ENCODE measurements at regions not wholly inside any gene's neighbourhood (a gene's known extent, or its start where the extent isn't known, plus 50 kb on each side); places are given as distances from the start of the nearest gene placed in this dataset.
"Not testable (repeated sequence)": the region's sequence is repeated elsewhere in the genome, so short reads cannot be mapped to it uniquely, and the experiment has no call there.

DNA sequence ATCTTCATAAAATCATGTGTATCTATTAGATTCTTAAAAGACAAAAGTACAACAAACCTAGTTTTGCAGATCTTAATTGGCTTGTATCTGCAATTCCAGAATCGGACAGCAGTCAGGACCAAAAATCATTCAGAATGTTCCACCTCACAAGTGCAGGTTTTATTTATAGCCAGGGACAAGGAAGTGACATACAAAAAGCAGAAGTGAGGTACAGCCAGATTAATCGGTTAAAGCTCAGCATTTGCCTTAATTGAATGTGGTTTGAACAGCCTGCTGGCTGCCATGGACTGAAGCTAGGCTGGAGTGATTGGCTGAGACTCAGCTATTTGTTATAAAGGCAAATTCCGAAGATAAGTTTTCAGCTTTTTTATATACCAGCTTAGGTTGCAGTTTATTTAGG lies 932.6 kb downstream of the C4orf33 start:
- DNase-seq (ENCODE audit: low spot score), result no peak
- no peak overlapping the region for H3K4me3 ChIP-seq
- H3K27ac ChIP-seq, result no peak overlapping the region
- no peaks in the 10 kb centered on the region for H3K9me3 ChIP-seq (ENCODE audit: low read depth)
- no peaks in the 10 kb centered on the region for H3K36me3 ChIP-seq (replicated peaks; ENCODE audit: insufficient read depth, low read depth)
- TF ChIP-seq EZH2phosphoT487 (IDR thresholded peaks at IDR 0.05; ENCODE audit: low read depth, severe bottlenecking, unreplicated experiment), result no peak
- no peaks in the 10 kb centered on the region for H3K4me1 ChIP-seq (ENCODE audit: insufficient read depth)
- no peak overlapping the region for H2AFZ ChIP-seq
- H3K4me2 ChIP-seq, result no peak overlapping the region
- H4K20me1 ChIP-seq (ENCODE audit: insufficient read depth, poor library complexity, severe bottlenecking), result no peaks in the 10 kb centered on the region
- no peaks in the 10 kb centered on the region for H3K79me2 ChIP-seq
- H3K9me2 ChIP-seq (replicated peaks; ENCODE audit: insufficient read depth), result no peaks in the 10 kb centered on the region
- no peaks in the 10 kb centered on the region for H3K27me3 ChIP-seq
- 46% methylated on average over 3 of the region's 3 CpGs for WGBS (ENCODE audit: low lambda C conversion rate, missing lambda C conversion rate)

DNA sequence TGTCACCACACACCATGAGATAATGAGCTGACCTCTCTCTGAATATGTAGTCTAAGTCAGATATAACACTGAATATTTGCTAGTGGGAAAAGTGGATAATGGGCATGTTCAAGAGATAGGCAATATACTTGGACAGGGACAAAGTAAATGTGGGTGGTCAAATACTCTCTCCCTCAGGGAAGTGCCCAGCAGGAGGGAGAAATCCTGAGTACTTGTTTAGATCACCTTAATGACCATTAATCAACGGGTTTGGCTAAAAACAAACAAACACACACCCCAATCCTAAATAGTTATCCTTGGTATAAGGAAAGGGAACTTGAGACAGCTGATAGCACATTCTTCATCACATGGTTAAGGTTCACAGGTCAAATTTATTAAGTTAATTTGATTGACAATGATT lies 933.5 kb downstream of the C4orf33 start:
- Histone ChIP-seq H3K4me3 (no peak overlapping the region), H2AFZ (no peak overlapping the region), H3K4me1 (ENCODE audit: insufficient read depth) (no peaks in the 10 kb centered on the region), H3K79me2 (no peaks in the 10 kb centered on the region), H3K27me3 (no peaks in the 10 kb centered on the region), H3K9me3 (ENCODE audit: low read depth) (no peaks in the 10 kb centered on the region), H4K20me1 (ENCODE audit: insufficient read depth, poor library complexity, severe bottlenecking) (no peaks in the 10 kb centered on the region), H3K27ac (no peak overlapping the region), H3K4me2 (no peak overlapping the region), H3K9me2 (replicated peaks; ENCODE audit: insufficient read depth) (no peaks in the 10 kb centered on the region), H3K36me3 (replicated peaks; ENCODE audit: insufficient read depth, low read depth) (no peaks in the 10 kb centered on the region)
- WGBS (ENCODE audit: low lambda C conversion rate, missing lambda C conversion rate), result 3% methylated on average over 1 of the region's 1 CpG
- no peak for TF ChIP-seq EZH2phosphoT487 (IDR thresholded peaks at IDR 0.05; ENCODE audit: low read depth, severe bottlenecking, unreplicated experiment)
- TF ChIP-seq, protein P1, sequence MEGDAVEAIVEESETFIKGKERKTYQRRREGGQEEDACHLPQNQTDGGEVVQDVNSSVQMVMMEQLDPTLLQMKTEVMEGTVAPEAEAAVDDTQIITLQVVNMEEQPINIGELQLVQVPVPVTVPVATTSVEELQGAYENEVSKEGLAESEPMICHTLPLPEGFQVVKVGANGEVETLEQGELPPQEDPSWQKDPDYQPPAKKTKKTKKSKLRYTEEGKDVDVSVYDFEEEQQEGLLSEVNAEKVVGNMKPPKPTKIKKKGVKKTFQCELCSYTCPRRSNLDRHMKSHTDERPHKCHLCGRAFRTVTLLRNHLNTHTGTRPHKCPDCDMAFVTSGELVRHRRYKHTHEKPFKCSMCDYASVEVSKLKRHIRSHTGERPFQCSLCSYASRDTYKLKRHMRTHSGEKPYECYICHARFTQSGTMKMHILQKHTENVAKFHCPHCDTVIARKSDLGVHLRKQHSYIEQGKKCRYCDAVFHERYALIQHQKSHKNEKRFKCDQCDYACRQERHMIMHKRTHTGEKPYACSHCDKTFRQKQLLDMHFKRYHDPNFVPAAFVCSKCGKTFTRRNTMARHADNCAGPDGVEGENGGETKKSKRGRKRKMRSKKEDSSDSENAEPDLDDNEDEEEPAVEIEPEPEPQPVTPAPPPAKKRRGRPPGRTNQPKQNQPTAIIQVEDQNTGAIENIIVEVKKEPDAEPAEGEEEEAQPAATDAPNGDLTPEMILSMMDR (IDR thresholded peaks at IDR 0.05; ENCODE audit: poor library complexity), result no peak
- no peak for TF ChIP-seq EZH2 (IDR thresholded peaks at IDR 0.05; ENCODE audit: borderline replicate concordance)
- DNase-seq (ENCODE audit: low spot score), result no peak

DNA sequence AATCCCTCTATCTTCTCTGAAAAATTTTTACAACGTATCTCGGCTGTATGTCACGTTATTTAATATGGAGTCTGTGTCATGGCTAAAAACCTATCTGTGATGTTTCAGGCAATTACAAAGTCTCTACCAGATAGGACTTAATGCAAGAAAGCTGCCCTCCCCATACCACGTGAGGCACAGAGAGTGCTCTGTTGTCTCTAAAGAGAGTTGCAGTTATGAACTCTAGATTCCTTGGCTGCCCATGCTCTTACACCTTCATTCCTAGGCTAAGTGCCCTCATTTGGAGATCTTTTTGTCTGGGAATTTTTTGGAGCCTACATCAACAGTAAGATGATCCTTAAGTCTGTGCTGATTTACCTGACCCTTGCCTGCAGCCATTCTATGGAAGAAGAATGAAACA lies 935.9 kb downstream of the C4orf33 start:
- Histone ChIP-seq H3K4me3 (no peak overlapping the region), H3K27me3 (no peaks in the 10 kb centered on the region), H3K9me2 (replicated peaks; ENCODE audit: insufficient read depth) (no peaks in the 10 kb centered on the region), H3K36me3 (replicated peaks; ENCODE audit: insufficient read depth, low read depth) (no peaks in the 10 kb centered on the region), H3K27ac (no peak overlapping the region), H3K4me2 (no peak overlapping the region), H3K79me2 (no peaks in the 10 kb centered on the region), H4K20me1 (ENCODE audit: insufficient read depth, poor library complexity, severe bottlenecking) (no peaks in the 10 kb centered on the region), H2AFZ (no peak overlapping the region), H3K9me3 (ENCODE audit: low read depth) (no peaks in the 10 kb centered on the region), H3K4me1 (ENCODE audit: insufficient read depth) (peaks cover 4% of the 10 kb centered on the region)
- TF ChIP-seq, protein P1 (IDR thresholded peaks at IDR 0.05; ENCODE audit: poor library complexity), result no peak
- no peak for TF ChIP-seq EZH2 (IDR thresholded peaks at IDR 0.05; ENCODE audit: borderline replicate concordance)
- TF ChIP-seq EZH2phosphoT487 (IDR thresholded peaks at IDR 0.05; ENCODE audit: low read depth, severe bottlenecking, unreplicated experiment), result no peak
- 91% methylated on average over 4 of the region's 4 CpGs for WGBS (ENCODE audit: low lambda C conversion rate, missing lambda C conversion rate)
- no peak for DNase-seq (ENCODE audit: low spot score)

DNA sequence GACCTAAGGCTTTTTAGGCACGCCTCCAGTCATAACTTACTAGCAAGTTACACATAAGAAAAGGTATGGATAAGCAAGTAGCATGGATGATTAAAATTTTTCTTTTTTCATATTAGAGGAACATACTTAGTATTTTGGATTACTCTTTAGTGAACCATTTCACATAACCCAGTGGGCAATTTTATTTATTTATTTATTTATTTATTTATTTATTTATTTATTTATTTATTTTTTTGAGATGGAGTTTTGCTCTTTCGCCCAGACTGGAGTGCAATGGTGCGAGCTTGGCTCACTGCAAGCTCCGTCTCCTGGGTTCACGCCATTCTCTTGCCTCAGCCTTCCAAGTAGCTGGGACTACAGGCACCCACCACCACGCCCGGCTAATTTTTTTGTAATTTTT lies 937.7 kb downstream of the C4orf33 start:
- not testable (repeated sequence) for H3K9me3 ChIP-seq (ENCODE audit: low read depth); DNase-seq (ENCODE audit: low spot score); H3K27me3 ChIP-seq; H3K27ac ChIP-seq; H3K9me2 ChIP-seq (replicated peaks; ENCODE audit: insufficient read depth); H3K4me3 ChIP-seq; H4K20me1 ChIP-seq (ENCODE audit: insufficient read depth, poor library complexity, severe bottlenecking); H3K4me2 ChIP-seq; H3K79me2 ChIP-seq; H2AFZ ChIP-seq; H3K36me3 ChIP-seq (replicated peaks; ENCODE audit: insufficient read depth, low read depth); H3K4me1 ChIP-seq (ENCODE audit: insufficient read depth)
- 100% methylated on average over 7 of the region's 7 CpGs for WGBS (ENCODE audit: low lambda C conversion rate, missing lambda C conversion rate)

DNA sequence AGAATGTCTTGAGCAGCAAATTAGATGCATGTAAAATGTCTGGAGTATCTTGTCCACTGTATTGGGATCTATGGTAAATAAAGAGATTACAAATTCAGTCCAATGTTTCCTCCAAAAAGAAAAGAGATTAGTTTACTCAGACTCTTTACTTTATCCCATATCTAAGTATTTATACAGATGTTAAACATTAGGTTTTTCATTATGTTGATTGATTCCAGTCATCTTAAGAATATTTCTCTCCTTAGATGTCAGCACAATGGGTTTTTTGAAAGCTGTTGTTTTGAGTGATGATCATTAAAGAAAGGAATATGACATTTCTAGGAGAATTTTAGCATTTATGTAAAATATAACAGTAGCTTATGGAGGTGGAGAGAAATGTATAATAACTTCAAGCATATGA lies 938.9 kb downstream of the C4orf33 start:
- Histone ChIP-seq H3K79me2 (no peaks in the 10 kb centered on the region), H3K27ac (no peak overlapping the region), H4K20me1 (ENCODE audit: insufficient read depth, poor library complexity, severe bottlenecking) (no peaks in the 10 kb centered on the region), H3K4me3 (no peak overlapping the region), H3K9me3 (ENCODE audit: low read depth) (no peaks in the 10 kb centered on the region), H3K9me2 (replicated peaks; ENCODE audit: insufficient read depth) (no peaks in the 10 kb centered on the region), H3K27me3 (no peaks in the 10 kb centered on the region), H3K4me2 (no peak overlapping the region), H3K36me3 (replicated peaks; ENCODE audit: insufficient read depth, low read depth) (no peaks in the 10 kb centered on the region), H2AFZ (no peak overlapping the region), H3K4me1 (ENCODE audit: insufficient read depth) (peaks cover 4% of the 10 kb centered on the region)
- DNase-seq (ENCODE audit: low spot score), result no peak
- TF ChIP-seq EZH2phosphoT487 (IDR thresholded peaks at IDR 0.05; ENCODE audit: low read depth, severe bottlenecking, unreplicated experiment) (no peak), EZH2 (IDR thresholded peaks at IDR 0.05; ENCODE audit: borderline replicate concordance) (no peak)
- TF ChIP-seq, protein P1 (IDR thresholded peaks at IDR 0.05; ENCODE audit: poor library complexity), result no peak

All from hepatocyte (in vitro differentiated cells).